Gastrocnemius medialis (tissue), 4 donors: ENCODE measurements at regions not wholly inside any gene's neighbourhood (a gene's known extent, or its start where the extent isn't known, plus 50 kb on each side); places are given as distances from the start of the nearest gene placed in this dataset.
"Not testable (repeated sequence)": the region's sequence is repeated elsewhere in the genome, so short reads cannot be mapped to it uniquely, and the experiment has no call there.

Experiments
- ATAC-seq, 2 donors: fragments of 150-250 bp; one replicate each; pipeline ENCODE4 v1.9.1; 2016
- DNase-seq, 2 donors: peaks; one replicate each; pipeline ENCODE4 v3.0.0-alpha.2; 2019
- H3K27ac ChIP-seq, 4 donors: fragments of 200-600 bp; sonication (generic); 1 replicate in 1 of 4; 2 replicates in 3 of 4; pipeline ENCODE4 v1.5.1; 2016 to 2018; ENCODE audit warnings: mild to moderate bottlenecking in 2 of 4, moderate library complexity in 1 of 4
- H3K27me3 ChIP-seq, 3 donors: fragments of 200-600 bp; sonication (generic) in 2 of 3; 1 replicate in 1 of 3; 2 replicates in 2 of 3; pipeline versions ENCODE4 v1.5.1 to v1.6.0; 2016 to 2019; ENCODE audit warnings: mild to moderate bottlenecking in 1 of 3, moderate library complexity in 1 of 3
- H3K36me3 ChIP-seq, 2 donors: fragments of 200-600 bp; sonication (generic) in 1 of 2; one replicate each; pipeline ENCODE4 v1.5.1; 2017 to 2018
- H3K4me1 ChIP-seq, 2 donors: fragments of 200-600 bp; sonication (generic) in 1 of 2; one replicate each; pipeline ENCODE4 v1.5.1; 2016 to 2017; ENCODE audit warnings: mild to moderate bottlenecking in 2 of 2
- H3K4me3 ChIP-seq, 4 donors: fragments of 200-600 bp; sonication (generic) in 3 of 4; 1 replicate in 1 of 4; 2 replicates in 3 of 4; pipeline ENCODE4 v1.5.1; 2016 to 2019; ENCODE audit warnings: mild to moderate bottlenecking in 2 of 4
- H3K9me3 ChIP-seq, 3 donors: fragments of 200-600 bp; sonication (generic) in 2 of 3; 1 replicate in 1 of 3; 2 replicates in 2 of 3; pipeline ENCODE4 v1.5.1; 2016 to 2019
- CTCF ChIP-seq, 5 experiments: fragments of 450-650 bp in 3 of 5; fragments of 200-600 bp in 2 of 5; sonication (generic) in 2 of 5; IDR thresholded peaks in 4 of 5; conservative IDR thresholded peaks in 1 of 5; 1 replicate in 4 of 5; 2 replicates in 1 of 5; pipeline ENCODE4 v1.5.1; 2016 to 2019; ENCODE audit warnings: antibody characterized with exemption in 5 of 5, mild to moderate bottlenecking in 3 of 5, moderate library complexity in 3 of 5
- POLR2A ChIP-seq, 2 donors: fragments of 450-650 bp; IDR thresholded peaks; one replicate each; pipeline ENCODE4 v1.6.1; 2017; ENCODE audit warnings: antibody characterized with exemption in 2 of 2, mild to moderate bottlenecking in 2 of 2, moderate library complexity in 2 of 2
- in situ Hi-C, 4 donors: fragments of 200-750 bp; cut with MboI; loops; one replicate each; pipeline versions ENCODE4 v1.15.0 to v1.8.0; 2017; ENCODE audit warnings: low sequenced_read_pairs in 4 of 4
- intact Hi-C: fragments of 100-400 bp; cut with DNase I; formaldehyde crosslinking; loops from one replicate; pipeline ENCODE4 v1.15.1; 2023; ENCODE audit warnings: low total_unique reads

GRCh38 chr2:58756336-58756735 lies 515.2 kb upstream of the FANCL start:
- in situ Hi-C loops = no loop called here
- H3K27me3 ChIP-seq = no peaks in the 10 kb centered on the region
- ATAC-seq = no peak
- intact Hi-C loops = no loop called here
- H3K9me3 ChIP-seq = no peaks in the 10 kb centered on the region
- H3K27ac ChIP-seq = no peak overlapping the region
- H3K4me3 ChIP-seq = no peak overlapping the region
- no peak for DNase-seq
- TF ChIP-seq POLR2A (IDR thresholded peaks at IDR 0.05) (no peak), CTCF (IDR thresholded peaks at IDR 0.05 in 4 of 5, conservative IDR thresholded peaks at IDR 0.05 in 1 of 5) (no peak)
- no peaks in the 10 kb centered on the region for H3K4me1 ChIP-seq
- H3K36me3 ChIP-seq = no peaks in the 10 kb centered on the region

DNA sequence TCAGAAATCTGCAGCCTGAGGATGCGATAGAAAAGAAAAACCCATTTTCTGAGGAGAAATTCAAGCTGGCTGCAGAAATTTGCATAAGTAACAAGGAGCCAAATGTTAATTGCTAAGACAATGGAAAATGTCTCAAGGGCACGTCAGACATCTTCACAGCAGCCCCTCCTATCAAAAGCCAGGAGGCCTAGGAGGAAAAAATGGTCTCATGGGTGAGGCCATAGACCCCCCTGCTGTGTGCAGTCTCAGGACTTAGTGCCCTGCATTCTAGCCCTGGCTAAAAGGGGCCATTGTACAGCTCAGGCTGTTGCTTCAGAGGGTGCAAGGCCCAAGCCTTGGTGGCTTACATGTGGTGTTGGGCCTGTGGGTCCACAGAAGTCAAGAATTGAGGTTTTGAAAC lies 511.4 kb upstream of the FANCL start:
- H3K4me1 ChIP-seq, H3K36me3 ChIP-seq, H3K27me3 ChIP-seq, ATAC-seq, DNase-seq, intact Hi-C loops, H3K27ac ChIP-seq, H3K4me3 ChIP-seq, H3K9me3 ChIP-seq, in situ Hi-C loops: not testable (repeated sequence)

DNA sequence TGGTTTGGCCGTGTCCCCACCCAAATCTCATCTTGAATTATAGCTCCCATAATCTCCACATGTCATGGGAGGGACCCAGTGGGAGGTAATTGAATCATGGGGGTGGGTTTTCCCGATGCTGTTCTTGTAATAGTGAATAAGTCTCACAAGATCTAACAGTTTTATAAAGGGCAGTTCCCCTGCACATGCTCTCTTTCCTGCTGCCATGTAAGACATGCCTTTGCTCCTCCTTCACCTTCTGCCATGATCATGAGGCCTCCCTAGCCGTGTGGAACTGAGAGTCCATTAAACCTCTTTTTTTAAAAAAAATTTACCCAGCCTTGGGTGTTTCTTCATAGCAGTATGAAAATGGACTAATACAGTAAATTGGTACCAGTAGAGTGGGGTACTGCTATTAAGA lies 510.6 kb upstream of the FANCL start:
- in situ Hi-C loops, H3K9me3 ChIP-seq, H3K27ac ChIP-seq, DNase-seq, ATAC-seq, intact Hi-C loops, H3K36me3 ChIP-seq, H3K27me3 ChIP-seq, H3K4me1 ChIP-seq, H3K4me3 ChIP-seq: not testable (repeated sequence)

- Histone ChIP-seq H3K27ac (no peak overlapping the region), H3K9me3 (no peaks in the 10 kb centered on the region), H3K4me3 (no peak overlapping the region), H3K36me3 (no peaks in the 10 kb centered on the region), H3K4me1 (no peaks in the 10 kb centered on the region), H3K27me3 (no peaks in the 10 kb centered on the region)
- no peak for ATAC-seq
- no peak for DNase-seq
- no peak for TF ChIP-seq POLR2A (IDR thresholded peaks at IDR 0.05)
- no peak for TF ChIP-seq CTCF (IDR thresholded peaks at IDR 0.05 in 4 of 5, conservative IDR thresholded peaks at IDR 0.05 in 1 of 5)
- in situ Hi-C loops = no loop called here
- intact Hi-C loops = no loop called here
These were observed 507.9 kb upstream of the FANCL start for GRCh38 chr2:58749041-58749440.

DNA sequence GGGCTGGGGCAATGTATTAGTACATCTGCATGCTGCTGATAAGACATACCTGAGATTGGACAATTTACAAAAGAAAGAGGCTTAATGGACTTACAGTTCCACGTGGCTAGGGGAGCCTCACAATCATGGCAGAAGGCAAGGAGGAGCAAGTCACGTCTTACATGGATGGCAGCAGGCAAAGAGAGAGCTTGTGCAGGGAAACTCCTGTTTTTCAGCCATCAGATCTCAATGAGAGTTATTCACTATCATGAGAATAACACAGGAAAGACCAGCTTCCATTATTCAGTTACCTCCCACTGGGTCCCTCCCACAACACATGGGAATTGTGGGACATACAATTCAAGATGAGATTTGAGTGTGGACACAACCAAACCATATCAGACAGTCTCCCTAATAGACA lies 504.2 kb upstream of the FANCL start:
- DNase-seq, H3K9me3 ChIP-seq, ATAC-seq, intact Hi-C loops, H3K4me3 ChIP-seq, in situ Hi-C loops, H3K4me1 ChIP-seq, H3K27me3 ChIP-seq, H3K36me3 ChIP-seq, H3K27ac ChIP-seq: not testable (repeated sequence)

DNA sequence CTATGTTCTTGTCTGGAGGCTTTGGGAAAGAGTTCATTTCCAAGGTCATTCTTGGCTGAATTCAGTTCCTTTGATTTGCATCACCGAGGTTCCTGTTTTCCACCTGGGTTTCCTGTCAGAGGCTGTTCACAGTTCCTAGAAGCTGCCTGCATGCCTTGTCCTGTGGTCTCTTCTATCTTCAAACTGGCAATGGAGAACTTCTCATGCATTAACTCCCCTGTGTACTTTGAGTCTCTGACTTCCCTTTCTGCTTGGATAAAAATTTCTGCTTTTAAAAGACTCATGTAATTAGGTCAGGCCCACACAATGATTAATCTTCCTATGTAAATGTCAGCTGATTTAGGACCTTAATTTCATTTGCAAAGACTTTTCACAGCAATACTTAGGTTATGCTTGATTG lies 499.3 kb upstream of the FANCL start:
- DNase-seq = no peak
- Histone ChIP-seq H3K27me3 (no peaks in the 10 kb centered on the region), H3K4me1 (no peaks in the 10 kb centered on the region), H3K9me3 (no peaks in the 10 kb centered on the region), H3K4me3 (no peak overlapping the region), H3K27ac (no peak overlapping the region), H3K36me3 (no peaks in the 10 kb centered on the region)
- TF ChIP-seq POLR2A (IDR thresholded peaks at IDR 0.05) (no peak), CTCF (IDR thresholded peaks at IDR 0.05 in 4 of 5, conservative IDR thresholded peaks at IDR 0.05 in 1 of 5) (no peak)
- intact Hi-C loops = no loop called here
- ATAC-seq = no peak
- in situ Hi-C loops = no loop called here
